ELR (cell line): ENCODE measurements at regions not wholly inside any gene's neighbourhood (a gene's known extent, or its start where the extent isn't known, plus 50 kb on each side); places are given as distances from the start of the nearest gene placed in this dataset.

ENCODE experiments used
- DNase-seq: peaks from one replicate; pipeline ENCODE4 v3.0.0-alpha.2; 2015; ENCODE audit warnings: low read depth

DNA sequence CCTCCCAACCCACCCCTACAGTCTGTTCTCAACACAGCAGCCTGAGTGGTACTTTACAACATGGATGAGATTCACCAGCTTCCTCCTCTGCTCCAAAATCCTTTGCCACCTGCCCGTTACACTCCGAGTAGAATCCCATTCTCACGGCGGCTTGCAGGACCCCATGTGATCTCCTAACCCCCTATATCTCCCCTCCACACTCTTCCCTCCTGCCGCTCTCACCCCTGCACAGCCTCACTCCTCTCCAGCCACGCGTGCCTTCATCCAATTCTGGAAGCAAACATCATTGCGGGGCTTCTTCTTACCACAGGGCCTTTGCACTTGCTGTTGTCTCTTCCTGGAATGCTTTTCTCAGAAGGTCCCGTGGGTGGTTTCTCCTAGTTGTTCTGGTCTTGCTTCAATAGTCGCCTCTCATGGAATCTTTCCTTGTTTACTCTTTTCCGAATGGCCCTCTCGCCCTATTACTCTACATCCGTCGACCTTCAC lies 472.3 kb downstream of the CDH26 start:
- DNase-seq: no peak

DNA sequence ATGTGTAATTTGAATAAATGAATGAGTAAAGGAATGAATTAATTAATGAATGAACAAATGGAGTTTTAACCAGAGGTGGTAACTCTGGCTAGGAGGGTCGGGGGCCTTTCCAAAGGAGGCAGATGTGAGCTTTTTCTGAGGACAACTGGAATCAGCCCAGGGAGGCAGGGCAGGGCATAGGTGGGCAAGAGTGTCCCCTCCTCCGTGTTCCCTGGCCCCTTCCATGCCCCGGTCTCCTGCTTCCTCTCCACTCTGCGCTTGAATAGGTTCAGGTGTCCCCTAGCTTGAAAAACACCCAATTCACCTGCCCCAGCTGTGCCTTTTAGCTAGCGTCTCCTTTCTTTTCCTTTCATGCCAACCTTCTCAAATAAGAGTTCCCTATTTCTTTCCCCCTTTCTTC lies 473.1 kb downstream of the CDH26 start:
- no peak for DNase-seq

DNA sequence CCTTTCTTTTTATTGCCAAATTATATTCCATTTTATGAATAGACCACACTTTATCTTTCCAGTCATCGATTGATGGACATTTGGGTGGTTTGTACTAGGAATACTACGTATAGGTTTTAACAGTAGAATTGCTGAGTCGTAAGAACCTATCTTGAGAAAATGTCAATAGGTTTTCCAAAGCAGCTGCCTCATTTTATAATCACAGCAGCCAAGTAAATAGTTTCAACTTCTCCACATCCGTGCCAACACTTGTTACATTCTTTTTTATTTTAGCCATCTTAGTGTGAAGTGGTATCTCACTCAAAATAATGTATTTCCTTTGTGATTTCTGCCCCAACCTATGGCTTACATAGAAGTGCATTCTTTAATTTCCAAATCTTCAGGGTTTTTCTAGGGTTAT lies 479.2 kb downstream of the CDH26 start:
- no peak for DNase-seq

DNA sequence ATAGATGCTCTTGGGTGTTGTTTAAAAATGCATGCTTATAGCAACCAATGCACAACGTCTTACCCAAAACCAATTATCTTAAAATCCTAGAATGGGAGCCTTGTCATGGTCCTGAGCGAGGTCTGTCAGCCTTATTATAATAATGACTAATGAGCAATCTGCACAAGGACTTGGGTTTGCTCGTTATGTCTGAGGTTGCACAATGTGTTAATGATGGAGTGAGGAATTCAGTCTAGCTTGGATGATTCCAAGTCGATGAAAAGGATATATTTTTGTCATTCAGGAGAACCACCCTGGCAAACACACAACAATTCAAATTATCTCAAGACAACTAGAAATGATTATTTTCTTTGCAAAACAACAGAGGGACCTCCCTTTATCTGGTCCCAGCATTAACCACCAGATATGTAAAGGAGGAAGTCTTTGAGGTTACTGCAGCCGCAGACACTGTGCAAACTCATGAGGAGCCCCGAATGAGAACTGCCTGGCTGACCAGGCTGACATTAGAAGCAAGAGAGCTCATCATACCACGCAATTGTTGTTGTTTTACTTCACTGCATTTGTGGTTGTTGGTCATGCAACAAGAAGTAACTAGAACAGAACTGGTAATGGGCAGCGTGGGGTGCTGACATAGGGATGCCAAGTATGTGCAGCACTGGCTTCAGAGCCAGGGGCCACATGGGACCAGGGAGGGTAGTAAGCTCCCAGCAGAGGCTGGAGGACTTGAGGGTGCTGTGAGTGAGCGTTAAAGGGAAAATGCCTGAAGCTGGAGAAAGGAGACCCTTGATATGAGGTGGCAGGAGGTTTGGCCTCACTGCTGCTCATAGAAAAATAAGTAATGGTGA lies 488.3 kb downstream of the CDH26 start:
- no peak for DNase-seq

DNA sequence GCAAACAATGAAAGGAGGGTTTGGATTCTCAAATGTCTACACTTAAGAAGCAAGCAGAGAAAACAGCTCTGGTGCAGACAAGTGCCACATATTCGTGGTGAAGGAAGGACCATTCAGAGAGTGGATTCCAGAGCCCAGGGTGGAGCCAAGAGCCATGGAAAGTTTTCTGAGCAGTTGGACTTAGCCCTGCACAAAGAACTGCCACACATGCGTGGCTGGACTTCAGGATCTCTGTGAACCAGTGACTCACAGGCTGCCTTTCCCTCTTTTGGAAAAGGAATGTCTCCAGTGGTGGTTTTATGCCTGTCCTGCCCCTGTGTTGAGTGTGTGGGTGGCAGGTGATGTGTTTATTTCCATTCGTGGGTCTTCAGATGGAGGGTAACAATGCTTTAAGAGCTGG lies 489.5 kb downstream of the CDH26 start:
- DNase-seq: no peak

DNA sequence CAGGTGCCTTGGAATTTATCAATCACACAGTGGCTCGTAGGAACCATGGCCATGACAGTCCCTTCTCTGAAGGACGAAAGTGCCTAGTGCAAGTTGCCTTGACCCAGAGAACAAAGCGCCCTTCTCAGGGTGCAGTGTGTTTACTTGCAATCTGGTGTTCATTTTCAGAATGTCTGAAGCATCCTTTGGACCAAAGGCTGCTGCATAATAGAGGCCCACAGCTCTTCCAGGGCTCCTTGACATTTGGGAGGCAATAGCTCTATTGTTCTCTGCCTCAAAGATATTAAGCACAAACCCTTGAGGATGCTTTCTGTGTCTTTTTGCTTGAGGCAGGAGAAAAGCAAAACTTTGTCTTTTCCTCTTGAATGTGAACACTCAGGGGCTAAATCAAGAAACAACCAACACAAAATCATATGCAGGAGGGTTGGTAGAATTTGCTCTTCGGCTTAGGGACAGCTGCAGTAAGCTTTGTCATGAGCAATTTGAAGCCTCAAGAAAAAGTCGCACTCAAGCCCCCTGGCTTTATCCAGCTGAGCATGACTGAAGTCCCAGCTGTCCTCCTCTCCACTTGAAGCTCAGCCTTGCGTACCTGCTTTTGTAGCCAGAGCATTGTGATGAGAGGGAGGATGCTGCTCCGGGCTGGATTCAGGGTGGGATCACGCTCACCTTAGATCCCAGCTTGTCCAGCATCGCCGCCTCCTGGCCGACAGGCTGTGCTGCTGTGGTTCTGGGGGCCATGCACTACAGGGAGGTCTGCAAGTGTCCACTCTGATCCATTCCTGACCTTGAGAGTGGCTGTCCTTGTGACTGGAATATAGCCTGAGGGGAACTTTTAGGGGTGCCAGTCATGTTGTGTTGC lies 495.4 kb downstream of the CDH26 start:
- DNase-seq: peak; percentile 10

DNA sequence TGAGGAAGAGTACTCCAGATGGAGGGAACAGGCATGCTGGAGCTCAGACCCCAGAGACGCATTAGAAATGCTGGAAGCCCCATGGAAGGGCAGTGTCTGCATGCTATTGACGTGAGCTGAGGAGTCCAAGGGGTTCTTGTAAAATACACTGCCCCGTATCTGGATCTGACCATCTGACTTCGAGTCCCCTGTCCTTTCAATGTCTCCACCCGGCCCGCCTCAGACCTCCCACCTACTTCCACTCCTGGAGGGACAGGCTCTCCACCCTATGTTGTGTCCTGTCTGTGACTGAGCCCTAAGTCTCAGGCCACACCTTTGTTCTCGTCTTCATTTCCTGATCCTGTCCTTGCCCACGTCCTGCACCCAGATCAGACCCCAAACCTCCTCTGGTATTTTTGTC lies 496.3 kb downstream of the CDH26 start:
- no peak for DNase-seq

DNA sequence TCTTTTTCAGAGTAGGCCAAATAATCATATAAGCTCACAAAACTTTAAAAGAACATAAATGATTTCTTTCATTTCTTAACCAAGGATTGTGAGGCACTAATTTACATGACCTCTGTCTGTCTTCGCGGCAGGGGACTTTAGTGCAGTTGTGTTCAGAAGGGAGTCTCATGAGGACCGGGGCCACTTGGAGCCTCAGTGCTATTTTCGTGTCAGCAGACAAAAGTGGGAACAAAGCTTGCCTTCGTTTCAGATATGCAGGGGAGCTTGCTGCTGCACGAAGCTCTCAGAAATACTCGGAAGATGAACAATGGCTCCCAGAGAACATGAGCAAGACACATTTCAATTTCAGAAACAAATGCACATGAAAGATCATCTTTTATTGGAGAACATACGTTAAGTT lies 497.0 kb downstream of the CDH26 start:
- DNase-seq: no peak

DNA sequence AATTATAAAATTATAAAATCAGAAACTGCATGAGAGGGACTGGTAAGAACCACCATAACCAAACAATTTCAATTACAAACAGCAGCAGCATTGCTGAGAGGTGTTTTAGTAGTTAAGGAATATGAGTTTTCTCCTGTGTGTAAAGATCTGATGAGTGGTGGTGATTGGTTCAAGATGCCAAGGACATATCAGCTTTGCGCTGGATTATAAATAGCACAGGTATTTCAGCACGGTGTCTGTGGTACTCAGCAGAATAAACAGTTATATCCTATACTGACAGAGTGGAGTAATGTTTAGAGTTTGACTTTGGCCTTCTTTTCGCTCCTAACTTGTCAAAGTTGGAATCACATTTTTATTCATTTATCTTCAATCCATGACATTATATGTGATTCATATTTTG lies 501.0 kb downstream of the CDH26 start:
- DNase-seq: no peak

DNA sequence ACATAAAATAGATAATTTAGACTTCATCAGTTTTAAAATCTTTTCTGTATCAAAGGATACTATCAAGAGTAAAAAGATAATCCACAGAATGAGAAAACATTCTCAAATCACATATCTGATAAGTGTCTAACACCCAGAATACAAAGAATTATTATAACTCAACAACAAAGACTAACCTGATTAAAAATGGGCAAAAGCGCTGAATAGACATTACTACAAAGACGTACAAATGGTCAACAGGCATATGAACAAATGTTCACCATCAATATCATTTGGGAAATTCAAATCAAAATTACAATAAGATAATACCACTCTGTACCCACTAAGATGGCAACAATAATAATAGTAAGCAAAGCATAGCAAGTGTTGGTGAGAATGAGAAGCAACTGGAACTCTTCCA lies 503.8 kb downstream of the CDH26 start:
- no peak for DNase-seq

DNA sequence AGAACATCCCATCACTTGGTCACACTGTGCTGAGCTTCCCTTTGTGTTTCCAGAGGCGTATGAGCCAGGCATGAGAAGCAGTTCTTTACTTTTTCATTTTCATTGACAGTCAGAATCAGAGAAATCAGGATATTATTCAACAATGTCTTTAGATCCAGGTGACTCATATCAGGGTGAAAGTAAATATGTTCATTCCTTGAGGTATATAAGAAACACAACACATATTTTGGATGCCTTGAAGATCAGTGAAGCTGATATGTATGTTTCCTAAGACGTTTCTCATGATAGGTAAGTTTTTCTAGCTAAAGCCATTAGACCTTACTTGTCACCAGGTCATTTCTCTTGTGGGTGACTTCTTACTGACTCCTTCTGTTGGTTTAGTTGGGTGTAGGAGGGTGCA lies 505.6 kb downstream of the CDH26 start:
- no peak for DNase-seq

DNA sequence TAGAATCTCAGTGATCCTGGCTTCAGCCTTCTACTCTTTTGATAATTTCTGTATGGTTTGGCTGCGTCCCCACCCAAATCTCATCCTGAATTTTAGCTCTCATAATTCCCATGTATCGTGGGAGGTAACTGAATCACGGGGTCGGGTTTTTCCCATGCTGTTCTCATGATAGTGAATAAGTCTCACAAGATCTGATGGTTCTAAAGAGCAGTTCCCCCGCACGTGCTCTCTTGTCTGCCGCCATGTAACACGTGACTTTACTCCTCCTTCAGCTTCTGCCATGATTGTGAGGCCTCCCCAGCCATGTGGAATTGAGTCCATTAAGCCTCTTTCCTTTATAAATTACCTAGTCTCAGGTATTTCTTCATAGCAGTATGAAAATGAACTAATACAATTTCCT lies 507.2 kb downstream of the CDH26 start:
- no peak for DNase-seq

DNA sequence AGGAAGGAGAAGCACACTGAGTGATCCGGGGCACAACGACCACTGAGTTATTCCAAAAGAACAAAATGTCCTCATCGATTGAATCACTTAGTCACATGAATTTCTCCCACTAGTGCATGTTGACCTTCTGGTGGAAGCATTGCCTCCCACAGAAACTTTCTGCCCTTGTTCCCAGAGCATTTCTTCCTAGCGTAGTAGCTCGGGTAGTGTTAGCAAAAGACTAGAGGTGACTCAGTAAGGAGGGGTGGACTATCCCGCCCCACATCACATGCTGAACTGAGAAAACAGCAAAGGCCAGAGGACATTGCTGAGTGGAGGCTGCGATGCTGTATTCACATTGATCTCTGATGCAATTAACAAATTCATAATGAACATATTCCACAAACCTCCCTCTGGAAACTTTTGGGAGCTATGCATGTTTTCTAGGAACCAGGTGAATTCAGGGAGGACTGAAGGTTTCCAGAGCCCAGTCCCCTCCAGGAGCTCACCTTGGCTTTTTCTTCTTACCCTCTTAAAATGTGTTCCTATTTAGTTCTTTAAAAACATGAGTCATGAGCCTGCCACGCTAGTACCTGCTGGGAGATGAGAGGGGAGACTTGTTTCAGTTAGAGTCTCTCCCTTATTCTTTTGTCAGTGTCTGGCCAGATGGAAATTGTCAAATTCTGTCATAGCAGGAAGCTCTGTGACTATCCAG lies 507.9 kb downstream of the CDH26 start:
- DNase-seq: no peak

DNA sequence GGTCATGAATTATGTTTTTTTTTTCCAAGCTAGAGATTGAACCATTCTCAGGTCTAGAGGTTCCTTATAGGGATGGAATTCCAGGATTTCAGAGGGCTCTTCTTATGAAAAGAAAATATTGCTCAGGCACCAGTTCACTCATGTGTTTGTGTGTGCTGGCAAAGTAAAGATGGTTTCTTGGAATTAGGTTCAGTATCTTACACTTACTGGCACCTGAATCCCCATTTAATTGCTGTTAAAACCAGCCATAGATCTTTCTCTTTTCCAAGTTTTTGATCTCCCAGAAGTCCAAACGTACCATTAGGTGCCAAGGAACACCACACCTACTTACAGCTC lies 508.4 kb downstream of the CDH26 start:
- no peak for DNase-seq

DNA sequence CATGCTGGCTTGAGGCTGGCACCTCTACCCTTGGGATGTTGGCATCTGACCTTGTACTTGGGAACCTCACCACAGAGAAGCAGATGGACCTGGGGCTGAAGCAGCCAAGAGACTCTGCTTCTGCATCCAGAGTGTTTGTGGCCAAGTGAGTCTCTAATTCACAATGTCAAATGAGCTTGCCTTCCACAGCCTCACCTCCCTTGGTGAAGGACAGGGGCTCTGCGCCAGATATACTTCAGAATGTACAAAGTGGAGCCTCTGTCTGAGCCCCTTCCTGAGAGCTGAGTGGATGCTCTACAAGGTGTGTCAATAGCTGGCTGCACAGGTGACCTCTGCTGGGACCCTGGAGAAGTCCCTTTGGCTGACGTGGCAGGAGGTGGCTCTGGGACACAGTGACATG lies 508.9 kb downstream of the CDH26 start:
- no peak for DNase-seq

DNA sequence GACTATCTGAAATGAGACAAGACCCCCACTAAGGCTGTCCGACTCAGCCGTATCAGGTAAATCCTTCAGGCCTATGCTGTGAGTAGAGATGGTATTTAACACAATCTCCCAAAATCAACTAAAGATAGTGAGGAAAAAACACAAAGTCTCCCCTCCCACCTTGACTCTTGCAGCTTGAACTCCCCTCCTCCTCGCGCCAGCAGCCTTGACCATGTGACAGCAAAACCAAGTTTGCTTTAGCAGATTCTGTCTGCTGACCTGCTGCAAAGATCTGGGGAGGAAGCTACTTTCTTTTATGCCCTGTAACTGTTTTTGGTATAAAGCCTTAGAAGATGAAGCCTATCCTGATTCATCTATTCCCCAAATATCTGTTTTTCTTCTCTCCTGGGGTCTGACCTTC lies 509.5 kb downstream of the CDH26 start:
- DNase-seq: no peak

DNA sequence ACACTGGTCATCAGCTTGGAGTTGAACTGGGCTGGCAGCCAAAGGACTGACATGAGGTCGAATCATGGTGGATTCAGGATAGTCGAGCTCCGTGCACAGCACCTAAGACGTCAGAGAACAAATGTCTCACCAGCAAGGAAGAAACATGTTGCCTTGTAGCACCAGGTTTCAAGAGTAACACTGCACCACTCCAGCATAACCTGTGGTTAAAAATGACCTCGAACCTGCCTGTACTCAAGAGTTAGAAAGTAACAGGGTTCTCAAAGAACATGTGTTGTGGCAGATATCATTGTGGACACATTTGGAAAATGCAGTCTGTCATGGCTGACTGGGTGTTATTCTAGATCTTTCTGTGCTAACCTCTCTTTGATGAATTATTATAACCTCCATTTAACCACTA lies 511.6 kb downstream of the CDH26 start:
- DNase-seq: no peak

DNA sequence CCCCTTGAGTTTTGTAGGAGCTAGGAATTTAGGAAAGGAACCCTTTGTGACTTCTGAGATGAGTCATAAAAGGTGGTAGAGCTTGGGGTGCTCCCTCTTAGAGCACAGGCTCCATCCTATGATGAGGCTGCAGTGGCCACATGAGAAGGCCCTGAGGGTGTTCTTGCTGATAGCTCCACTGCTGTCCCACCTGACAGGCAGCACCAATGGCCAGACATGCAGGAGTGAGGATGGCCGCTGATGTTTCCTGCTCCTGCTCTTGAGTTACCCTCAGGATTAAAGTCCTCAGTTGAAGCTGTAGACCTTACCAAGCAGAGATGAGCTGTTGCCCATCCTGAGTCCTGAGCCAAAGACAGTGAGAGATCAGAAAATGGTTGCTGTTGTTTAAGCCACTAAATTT lies 512.1 kb downstream of the CDH26 start:
- DNase-seq: no peak

DNA sequence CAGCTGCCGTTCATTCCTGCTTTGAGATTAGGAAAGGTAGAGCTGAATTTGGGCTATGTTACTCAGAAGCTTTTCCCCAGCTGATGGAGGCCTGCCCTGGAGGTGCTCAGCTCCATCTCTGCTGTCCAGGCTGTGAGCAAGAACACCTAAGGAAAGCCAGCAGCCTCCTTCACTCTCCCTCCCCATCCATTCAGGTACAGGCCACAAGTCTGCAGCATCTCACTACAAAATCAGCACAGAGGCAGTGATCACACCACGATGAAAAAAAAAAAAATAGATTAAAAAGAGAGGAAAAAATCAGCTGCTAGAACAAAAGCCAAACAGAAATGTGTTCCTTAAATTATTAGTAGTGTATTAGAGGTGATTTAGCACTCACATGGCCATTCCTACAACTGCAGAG lies 515.0 kb downstream of the CDH26 start:
- no peak for DNase-seq

DNA sequence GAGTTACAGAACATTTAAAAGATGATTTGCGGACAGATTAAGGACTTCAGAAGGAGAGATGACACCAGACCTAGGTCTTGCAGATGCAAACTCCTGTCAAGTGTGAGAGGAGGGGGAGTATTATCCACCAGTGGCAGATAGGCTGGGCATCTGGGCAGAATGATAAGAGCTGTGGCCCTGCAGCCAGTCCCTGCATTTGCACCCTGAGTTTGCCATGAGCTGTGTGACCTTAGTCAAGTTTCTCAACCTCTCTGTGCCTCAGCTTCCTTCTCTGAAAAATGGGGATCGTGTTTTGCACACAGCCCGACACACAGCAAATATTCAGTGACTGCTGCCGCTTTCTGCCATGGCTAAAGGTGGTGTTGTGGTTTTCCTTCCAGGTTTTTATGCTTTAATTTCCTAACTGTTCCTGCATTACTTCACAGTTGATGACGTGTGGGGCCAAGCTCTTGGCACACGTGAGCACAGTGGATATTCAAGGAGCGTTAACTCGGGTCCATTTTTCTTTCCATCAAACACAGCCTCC lies 516.2 kb downstream of the CDH26 start:
- no peak for DNase-seq

DNA sequence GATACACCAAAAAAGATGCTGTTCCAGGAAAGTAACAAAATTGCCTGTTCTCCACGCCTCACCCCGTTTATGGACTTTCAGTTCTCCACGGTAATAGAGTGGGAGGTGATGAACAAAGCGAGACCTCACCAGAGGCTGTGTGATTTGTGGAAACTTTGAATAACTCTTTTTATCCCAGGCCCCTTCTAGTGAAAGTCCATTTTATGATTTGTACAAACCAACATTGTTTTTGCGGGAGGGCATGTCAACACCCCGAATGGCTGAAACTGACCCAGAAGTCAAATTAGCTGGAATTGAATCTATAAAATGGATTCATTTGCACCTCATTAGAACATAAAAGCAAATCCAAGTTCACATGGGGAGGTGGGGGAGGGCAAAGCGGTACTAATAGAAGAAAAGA lies 517.8 kb downstream of the CDH26 start:
- DNase-seq: no peak

DNA sequence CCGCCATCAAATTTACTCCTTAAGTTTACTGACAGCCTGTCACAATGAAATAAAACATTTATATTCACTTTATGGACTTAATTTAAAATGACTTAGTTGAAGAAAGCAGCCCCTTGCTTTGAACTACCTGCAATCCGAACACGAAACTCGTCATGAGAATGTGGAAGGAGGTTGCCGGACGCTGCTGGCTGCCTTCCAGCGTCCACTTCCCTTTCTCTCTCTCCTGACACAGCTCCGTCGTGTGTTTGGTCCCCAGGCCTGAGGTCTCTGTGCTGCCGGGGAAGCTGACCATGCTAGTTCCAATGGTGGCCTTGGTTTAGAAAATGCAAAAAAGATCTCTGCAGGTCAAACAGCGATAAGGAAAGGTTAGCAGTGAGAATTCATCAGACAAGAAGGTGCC lies 519.7 kb downstream of the CDH26 start:
- no peak for DNase-seq

DNA sequence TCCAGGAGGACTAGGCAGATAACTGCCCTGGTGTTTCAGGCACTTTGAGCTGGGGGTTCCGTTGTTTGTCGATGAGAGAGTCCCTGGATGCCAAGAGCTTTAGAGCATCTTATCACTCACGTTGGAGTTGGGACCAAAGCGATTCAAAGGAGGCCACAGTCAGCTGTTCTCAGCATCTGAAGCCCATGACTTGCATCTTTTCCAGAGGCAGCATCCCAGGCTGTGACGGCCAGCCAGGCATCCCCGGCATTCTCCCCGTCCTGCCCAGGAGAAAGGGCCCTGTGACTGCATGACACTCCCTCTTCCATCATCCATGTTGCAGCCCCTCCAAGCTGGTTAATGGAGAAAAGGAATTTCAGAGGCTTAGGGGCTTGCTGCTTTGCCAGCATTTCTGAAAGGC lies 520.3 kb downstream of the CDH26 start:
- DNase-seq: no peak
